Sigmoid colon (tissue), 6 donors: ENCODE measurements at regions not wholly inside any gene's neighbourhood (a gene's known extent, or its start where the extent isn't known, plus 50 kb on each side); places are given as distances from the start of the nearest gene placed in this dataset.

Source experiments
- DNase-seq: peaks from one replicate; pipeline ENCODE4 v3.0.0-alpha.2; 2019
- H3K27ac ChIP-seq, 4 donors: fragments of 200-600 bp; sonication (generic); one replicate each; pipeline ENCODE4 v1.5.1; 2016 to 2019; ENCODE audit warnings: mild to moderate bottlenecking in 1 of 4
- H3K27me3 ChIP-seq, 3 donors: fragments of 200-600 bp; sonication (generic); one replicate each; pipeline ENCODE4 v1.5.1; 2019; ENCODE audit warnings: mild to moderate bottlenecking in 1 of 3
- H3K36me3 ChIP-seq, 4 donors: fragments of 200-600 bp; sonication (generic); one replicate each; pipeline ENCODE4 v1.5.1; 2016 to 2019
- H3K4me1 ChIP-seq, 4 donors: fragments of 200-600 bp; sonication (generic); one replicate each; pipeline ENCODE4 v1.5.1; 2017 to 2019
- H3K4me3 ChIP-seq, 4 donors: fragments of 200-600 bp; sonication (generic); one replicate each; pipeline ENCODE4 v1.5.1; 2017 to 2019; ENCODE audit warnings: mild to moderate bottlenecking in 2 of 4, moderate library complexity in 1 of 4
- H3K9me3 ChIP-seq, 4 donors: fragments of 200-600 bp in 3 of 4; sonication (generic) in 3 of 4; one replicate each; pipeline versions ENCODE4 v1.5.1 to v1.6.1; 2013 to 2019
- CTCF ChIP-seq, 4 experiments: fragments of 450-650 bp in 3 of 4; fragments of 200-600 bp in 1 of 4; IDR thresholded peaks; one replicate each; pipeline ENCODE4 v1.5.1; 2016 to 2019; ENCODE audit warnings: antibody characterized with exemption in 4 of 4, mild to moderate bottlenecking in 3 of 4, moderate library complexity in 2 of 4
- EP300 ChIP-seq, 4 donors: sonication (generic); formaldehyde crosslinking; IDR thresholded peaks; one replicate each; pipeline ENCODE4 v1.6.1; 2017; ENCODE audit warnings: antibody characterized with exemption in 4 of 4
- POLR2A ChIP-seq, 2 donors: fragments of 450-650 bp; IDR thresholded peaks; one replicate each; pipeline ENCODE4 v1.6.1; 2016; ENCODE audit warnings: antibody characterized with exemption in 2 of 2, mild to moderate bottlenecking in 2 of 2, moderate library complexity in 2 of 2
- POLR2AphosphoS5 ChIP-seq, 4 donors: sonication (generic); formaldehyde crosslinking; IDR thresholded peaks; one replicate each; pipeline ENCODE4 v1.6.1; 2017; ENCODE audit warnings: antibody characterized with exemption in 4 of 4
- WGBS, 2 donors: extraction: QIAGEN DNeasy Blood & Tissue Kit; methylation state at CpG; one replicate each; pipeline ENCODE4 v1.1.7; 2013; 5-methylcytosine and 5-hydroxymethylcytosine counted together
- intact Hi-C: fragments of 100-400 bp; cut with DNase I; formaldehyde crosslinking; loops from one replicate; pipeline ENCODE4 v1.15.1; 2023
- donor health status: healthy with polysubstance abuse.
- donor health status: healthy.

- intact Hi-C loops = no loop called here
- H3K4me1 ChIP-seq = no peaks in the 10 kb centered on the region
- TF ChIP-seq POLR2AphosphoS5 (IDR thresholded peaks at IDR 0.05) (no peak), CTCF (IDR thresholded peaks at IDR 0.05) (no peak), EP300 (IDR thresholded peaks at IDR 0.05) (no peak), POLR2A (IDR thresholded peaks at IDR 0.05) (no peak)
- no peak overlapping the region for H3K4me3 ChIP-seq
- WGBS, 2 donors = 76% methylated on average over 5 of the region's 5 CpGs
- no peaks in the 10 kb centered on the region for H3K9me3 ChIP-seq
- H3K27ac ChIP-seq = no peak overlapping the region
- DNase-seq = no peak
- no peaks in the 10 kb centered on the region for H3K27me3 ChIP-seq
- H3K36me3 ChIP-seq = no peaks in the 10 kb centered on the region
These were observed 452.2 kb downstream of the KCNJ2 start for GRCh38 chr17:70621566-70621965.

GRCh38 chr17:70622368-70623260, 453.3 kb downstream of the KCNJ2 start:
- DNase-seq = peak; percentile 58
- Histone ChIP-seq H3K4me3 (no peak overlapping the region), H3K27ac (no peak overlapping the region), H3K27me3 (no peaks in the 10 kb centered on the region), H3K4me1 (no peaks in the 10 kb centered on the region), H3K36me3 (no peaks in the 10 kb centered on the region), H3K9me3 (no peaks in the 10 kb centered on the region)
- peak in 2 of 4 experiments; percentile 17 to 20 for TF ChIP-seq CTCF (IDR thresholded peaks at IDR 0.05)
- TF ChIP-seq POLR2A (IDR thresholded peaks at IDR 0.05) = no peak
- TF ChIP-seq EP300 (IDR thresholded peaks at IDR 0.05) = no peak
- WGBS, 2 donors = 33 to 54% methylated on average over 12 of the region's 12 CpGs
- intact Hi-C loops = no loop called here

- Histone ChIP-seq H3K9me3 (no peaks in the 10 kb centered on the region), H3K4me3 (no peak overlapping the region), H3K27me3 (no peaks in the 10 kb centered on the region), H3K27ac (no peak overlapping the region), H3K36me3 (no peaks in the 10 kb centered on the region), H3K4me1 (no peaks in the 10 kb centered on the region)
- DNase-seq = no peak
- intact Hi-C loops = no loop called here
- TF ChIP-seq POLR2A (IDR thresholded peaks at IDR 0.05) (no peak), CTCF (IDR thresholded peaks at IDR 0.05) (no peak), EP300 (IDR thresholded peaks at IDR 0.05) (no peak), POLR2AphosphoS5 (IDR thresholded peaks at IDR 0.05) (no peak)
These were observed 454.9 kb downstream of the KCNJ2 start for GRCh38 chr17:70624211-70624610.

GRCh38 chr17:70629902-70630301, 460.6 kb downstream of the KCNJ2 start:
- H3K4me1 ChIP-seq = no peaks in the 10 kb centered on the region
- H3K4me3 ChIP-seq = no peak overlapping the region
- H3K27ac ChIP-seq = no peak overlapping the region
- intact Hi-C loops = loop anchor here (10.0 kb wide), 1 partner anchor 135 kb away; no protein-coding TSS in a partner anchor
- no peaks in the 10 kb centered on the region for H3K9me3 ChIP-seq
- no peak for DNase-seq
- no peak for TF ChIP-seq POLR2AphosphoS5 (IDR thresholded peaks at IDR 0.05)
- peak in 1 of 4 experiments; percentile 11 for TF ChIP-seq CTCF (IDR thresholded peaks at IDR 0.05)
- no peak for TF ChIP-seq POLR2A (IDR thresholded peaks at IDR 0.05)
- TF ChIP-seq EP300 (IDR thresholded peaks at IDR 0.05) = no peak
- no peaks in the 10 kb centered on the region for H3K27me3 ChIP-seq
- WGBS, 2 donors = 27 to 57% methylated on average over 4 of the region's 4 CpGs
- H3K36me3 ChIP-seq = no peaks in the 10 kb centered on the region
